ENCODE measurements at regions not wholly inside any gene's neighbourhood (a gene's known extent, or its start where the extent isn't known, plus 50 kb on each side); places are given as distances from the start of the nearest gene placed in this dataset.

DNA sequence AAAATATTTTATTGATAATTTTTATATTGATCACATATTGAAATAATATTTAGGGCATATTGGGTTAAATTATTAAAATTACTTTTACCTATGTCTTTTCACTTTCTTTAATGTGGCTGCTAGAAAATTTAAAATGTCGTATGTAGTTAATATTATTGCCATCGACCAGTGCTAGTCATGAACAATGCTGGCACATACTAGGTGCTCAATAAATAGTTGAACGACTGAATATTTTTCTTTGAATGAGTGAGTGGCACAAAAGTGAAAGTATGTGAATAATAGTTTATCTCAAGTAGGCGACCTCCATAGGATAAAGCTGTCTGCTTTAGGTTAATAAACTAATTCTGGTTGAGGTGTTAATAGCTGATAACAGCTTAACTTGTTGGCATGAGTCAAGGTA, 150.8 kb upstream of the FGGY start (continued):
- TF ChIP-seq, protein P1, sequence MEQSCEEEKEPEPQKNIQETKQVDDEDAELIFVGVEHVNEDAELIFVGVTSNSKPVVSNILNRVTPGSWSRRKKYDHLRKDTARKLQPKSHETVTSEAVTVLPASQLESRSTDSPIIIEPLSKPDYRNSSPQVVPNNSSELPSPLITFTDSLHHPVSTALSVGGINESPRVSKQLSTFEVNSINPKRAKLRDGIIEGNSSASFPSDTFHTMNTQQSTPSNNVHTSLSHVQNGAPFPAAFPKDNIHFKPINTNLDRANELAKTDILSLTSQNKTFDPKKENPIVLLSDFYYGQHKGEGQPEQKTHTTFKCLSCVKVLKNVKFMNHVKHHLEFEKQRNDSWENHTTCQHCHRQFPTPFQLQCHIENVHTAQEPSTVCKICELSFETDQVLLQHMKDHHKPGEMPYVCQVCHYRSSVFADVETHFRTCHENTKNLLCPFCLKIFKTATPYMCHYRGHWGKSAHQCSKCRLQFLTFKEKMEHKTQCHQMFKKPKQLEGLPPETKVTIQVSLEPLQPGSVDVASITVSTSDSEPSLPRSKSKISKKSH (CRISPR knock-in tag; IDR thresholded peaks at IDR 0.05): no peak
- TF ChIP-seq ZNF3 (CRISPR knock-in tag; IDR thresholded peaks at IDR 0.05): peak; percentile 48; the same call in 1 of the 2 replicates
- TF ChIP-seq MTA1 (IDR thresholded peaks at IDR 0.05; ENCODE audit: borderline replicate concordance): no peak
- TF ChIP-seq ZNF766 (CRISPR knock-in tag; conservative IDR thresholded peaks at IDR 0.05): no peak
- TF ChIP-seq ZNF79 (CRISPR knock-in tag; IDR thresholded peaks at IDR 0.05; ENCODE audit: low read depth): no peak

- POLR2A ChIA-PET: no interaction called here
- H3K4me1 ChIP-seq (replicated peaks in 1 of 2; ENCODE audit: control insufficient read depth in 2 of 2, insufficient read depth in 2 of 2, low read length in 2 of 2): peaks cover 0 to 6% of the 10 kb centered on the region in 2 experiments; a peak in 2 of 5 replicates
- no peak overlapping the region for H2AFZ ChIP-seq (ENCODE audit: low read depth, low read length)
- intact Hi-C loops (cut with micrococcal nuclease): loop anchor here (10.0 kb wide), 1 partner anchor 362 kb away; the partner anchor contains the start of gene JUN
- DNase-seq (ENCODE audit: extremely low read depth in 1 of 4, low spot score in 3 of 4) (no peak), ATAC-seq (peak; percentile 62), FAIRE-seq (no peak)
- no peaks in the 10 kb centered on the region for H3K9me1 ChIP-seq (ENCODE audit: control insufficient read depth, insufficient read depth, low read length)
- 27% methylated on average over 31 of the region's 52 CpGs for WGBS (ENCODE audit: insufficient coverage, low coverage, missing lambda C conversion rate)
- H3K4me2 ChIP-seq (ENCODE audit: insufficient read depth, low read length): 0 out of 2 replicates have a peak overlapping the region, but pooled peaks have one; percentile 27
- no peaks in the 10 kb centered on the region for H4K20me1 ChIP-seq (replicated peaks; ENCODE audit: control insufficient read depth, insufficient read depth, low read length)
- in situ Hi-C loops (cut with MboI): no loop called here
- peaks cover 0 to 10% of the 10 kb centered on the region in 2 experiments; a peak in 3 of 5 replicates for H3K27me3 ChIP-seq (ENCODE audit: control insufficient read depth in 2 of 2, insufficient read depth in 2 of 2, low read length in 2 of 2)
- H3K79me2 ChIP-seq (ENCODE audit: control insufficient read depth, insufficient read depth, low read length): no peaks in the 10 kb centered on the region
- no peak overlapping the region for H3K9ac ChIP-seq (ENCODE audit: insufficient read depth in 1 of 2, low read depth in 2 of 2, low read length in 2 of 2)
- CTCF ChIA-PET (ENCODE audit: low intra/inter-chr PET ratio): no interaction called here
- H3K27ac ChIP-seq (ENCODE audit: extremely low read depth, low read depth, low read length): no peak overlapping the region
- peak; percentile 60 for TF ChIP-seq ZNF239 (CRISPR knock-in tag; IDR thresholded peaks at IDR 0.05)
- no peak for TF ChIP-seq FOXA1 (IDR thresholded peaks at IDR 0.05; ENCODE audit: borderline replicate concordance)
- H3K4me3 ChIP-seq: no peak overlapping the region
- no peaks in the 10 kb centered on the region for H3K9me3 ChIP-seq (replicated peaks; ENCODE audit: control insufficient read depth, insufficient read depth, low read depth, low read length)
- H3K36me3 ChIP-seq (ENCODE audit: control insufficient read depth, insufficient read depth, low read length): no peaks in the 10 kb centered on the region
- no TSS peak for BruUV-seq (replicated peaks)
Measured at GRCh38 chr1:59146651-59147358, 150.1 kb upstream of the FGGY start.
